Amniotic epithelial cell (primary cell): ENCODE measurements at regions not wholly inside any gene's neighbourhood (a gene's known extent, or its start where the extent isn't known, plus 50 kb on each side); places are given as distances from the start of the nearest gene placed in this dataset.
"Not testable (repeated sequence)": the region's sequence is repeated elsewhere in the genome, so short reads cannot be mapped to it uniquely, and the experiment has no call there.

Experiments
- DNase-seq: peaks from one replicate; pipeline ENCODE4 v3.0.0-alpha.2; 2010; ENCODE audit warnings: low read depth

DNA sequence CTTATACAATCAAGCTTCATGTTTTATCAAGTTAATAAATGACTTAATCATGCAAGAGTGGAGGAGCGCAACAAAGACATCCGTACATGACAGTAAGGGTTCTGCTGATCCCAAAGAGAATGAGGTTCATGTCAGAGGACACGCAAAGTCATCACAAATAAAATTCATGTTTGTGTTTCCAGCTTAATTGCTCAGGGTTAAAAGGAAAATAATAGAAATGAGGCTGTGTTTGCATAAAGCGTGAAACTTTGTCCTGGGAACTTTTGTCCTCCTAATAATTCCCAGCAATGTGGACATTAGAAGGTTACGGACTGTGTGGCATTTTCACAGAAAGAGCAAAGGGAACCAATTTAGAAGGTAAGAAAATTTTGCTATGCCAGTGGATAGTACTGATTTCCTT, 237.3 kb downstream of the INHBA start:
- no peak for DNase-seq

DNA sequence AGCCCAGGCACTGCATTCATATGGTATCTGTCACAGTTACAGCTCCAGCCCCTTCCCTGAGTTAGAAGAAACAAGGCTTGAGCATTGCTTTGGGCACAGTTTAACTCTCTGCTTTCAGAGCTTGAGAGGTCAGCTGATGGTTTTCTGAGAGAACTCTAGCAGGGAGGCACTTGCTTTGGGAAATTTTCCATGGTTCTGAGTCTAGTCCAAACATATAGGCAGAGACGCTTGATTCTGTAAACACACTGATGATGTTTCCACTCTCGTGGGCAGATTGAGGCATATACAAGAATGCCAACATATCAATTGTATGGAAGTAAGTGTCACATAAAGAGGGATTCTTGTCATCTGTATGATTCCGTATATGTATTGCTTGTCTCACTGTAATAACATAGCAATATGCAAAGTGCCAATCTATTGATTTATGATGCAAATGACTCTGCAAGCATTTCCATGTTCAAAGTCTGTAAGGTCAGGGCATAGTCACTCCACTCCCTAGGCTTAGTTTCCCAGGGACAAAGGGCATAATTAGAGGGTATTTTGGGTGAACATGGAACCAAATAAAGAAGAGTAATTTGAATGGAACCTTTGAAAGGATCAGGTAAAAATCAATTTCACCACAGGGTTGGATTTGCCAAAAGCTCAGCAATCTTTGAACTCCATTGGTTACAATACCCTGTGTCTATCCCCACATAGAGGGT, 239.0 kb downstream of the INHBA start:
- DNase-seq: no peak

DNA sequence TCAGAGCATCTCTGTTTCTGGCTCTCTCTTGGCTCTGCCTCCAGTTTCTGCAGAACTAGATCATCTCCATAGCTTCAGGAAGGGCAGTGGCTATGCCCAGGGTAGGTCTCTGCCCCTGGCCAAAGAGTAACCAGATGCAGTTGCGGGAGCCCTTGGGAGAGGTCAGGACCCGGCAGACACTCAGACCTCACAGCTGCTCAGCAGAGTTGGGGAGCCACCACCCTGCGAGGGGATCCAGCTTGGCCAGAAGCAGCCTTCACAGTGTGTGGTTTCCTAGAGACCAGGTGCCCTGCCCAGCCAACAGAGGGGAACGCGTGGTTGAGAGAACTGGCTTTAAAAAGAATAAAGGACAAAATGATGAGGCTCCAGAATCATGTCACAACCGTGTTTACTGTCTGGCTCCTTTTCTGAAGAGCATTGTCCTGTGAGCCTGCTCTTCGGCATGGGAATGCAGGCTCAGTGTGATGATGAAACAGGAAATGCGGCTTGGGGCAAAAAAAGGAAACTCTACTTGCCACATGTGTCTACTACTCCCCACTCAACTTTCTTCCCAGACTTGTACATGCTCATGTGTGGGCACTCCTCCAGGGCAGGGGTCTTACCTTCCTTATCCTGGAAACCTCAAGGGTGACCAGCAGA, 243.1 kb downstream of the INHBA start:
- no peak for DNase-seq

DNA sequence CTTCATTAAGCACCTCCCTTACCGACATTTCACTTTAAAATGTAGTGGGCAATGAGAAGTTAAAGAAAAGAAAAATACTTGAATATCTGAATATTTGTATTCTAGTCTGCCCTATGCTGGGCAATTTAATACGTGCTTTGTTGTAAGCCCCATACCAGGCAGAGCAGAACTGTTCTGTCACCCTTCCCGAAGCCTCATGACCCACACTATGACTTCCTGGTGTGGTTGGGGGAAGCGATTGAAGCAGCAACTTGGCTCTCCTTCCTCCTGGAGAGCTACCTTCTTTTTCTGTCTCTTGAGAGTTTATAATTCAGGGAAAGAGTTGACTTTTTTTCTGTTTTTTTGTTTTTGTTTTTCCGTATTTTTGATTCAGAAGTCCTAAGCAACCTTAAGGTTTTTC, 243.7 kb downstream of the INHBA start:
- DNase-seq: no peak

DNA sequence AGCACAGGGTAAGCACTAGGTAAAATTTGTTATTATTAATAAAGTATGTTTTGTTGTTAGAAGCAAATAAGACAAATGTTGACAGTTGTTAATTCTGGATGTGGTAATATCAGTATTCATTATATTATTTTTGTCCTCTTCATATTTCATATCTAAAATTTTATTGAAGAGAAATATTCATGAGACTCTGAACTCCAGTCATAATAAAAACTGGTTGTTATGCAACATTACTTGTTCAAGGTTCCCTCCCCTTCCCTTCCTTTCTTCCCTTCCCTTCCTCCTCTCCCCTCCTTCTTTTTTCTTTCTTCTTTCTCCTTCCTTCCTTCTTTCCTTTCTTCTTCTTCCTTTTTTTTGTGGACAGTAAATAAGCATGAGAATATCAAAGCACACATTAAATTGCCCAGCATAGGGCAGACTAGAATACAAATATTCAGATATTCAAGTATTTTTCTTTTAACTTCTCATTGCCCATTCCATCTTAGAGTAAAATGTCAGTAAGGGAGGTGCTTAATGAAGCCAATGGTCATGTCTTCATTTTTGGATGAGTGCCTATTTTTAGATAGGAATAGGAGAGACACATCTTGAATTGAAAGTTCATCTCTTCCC, 245.0 kb downstream of the INHBA start:
- no peak for DNase-seq

DNA sequence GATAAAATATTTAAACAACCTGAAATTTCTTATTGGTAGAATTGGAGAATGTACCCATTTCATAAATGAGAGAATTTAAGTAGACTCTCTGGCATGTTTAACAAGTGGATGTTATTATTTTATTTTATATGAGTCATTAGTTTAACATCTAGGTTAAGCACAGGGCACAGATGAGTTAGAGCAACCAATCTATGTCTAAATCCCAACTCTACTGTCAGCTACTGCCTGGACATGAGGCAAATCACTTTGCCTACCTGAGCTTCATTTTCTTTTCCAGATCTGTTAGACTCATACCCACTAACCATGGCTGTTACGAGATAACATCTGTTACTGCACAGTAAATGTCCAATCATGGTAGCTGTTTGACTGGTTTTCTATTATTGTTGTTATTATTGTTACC, 251.1 kb downstream of the INHBA start:
- DNase-seq: peak; percentile 40

DNA sequence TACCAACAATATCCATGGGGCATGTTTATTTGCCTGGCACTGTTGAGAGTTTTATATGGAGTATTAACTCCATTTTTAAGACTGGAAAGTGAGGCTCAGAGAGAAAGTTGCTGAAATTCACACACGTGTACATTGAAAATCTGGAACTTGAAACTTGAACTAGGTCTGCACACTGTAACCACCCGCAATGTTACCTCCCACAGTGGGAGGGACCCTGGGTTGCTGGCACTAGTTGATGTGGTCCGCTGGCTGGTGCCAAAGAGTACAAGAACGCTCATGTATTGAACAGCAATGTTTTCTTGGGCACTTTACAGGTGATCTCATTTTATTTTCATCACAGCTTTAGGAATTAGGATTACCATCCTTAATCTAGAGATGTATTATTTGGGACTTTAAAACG, 253.2 kb downstream of the INHBA start:
- no peak for DNase-seq

DNA sequence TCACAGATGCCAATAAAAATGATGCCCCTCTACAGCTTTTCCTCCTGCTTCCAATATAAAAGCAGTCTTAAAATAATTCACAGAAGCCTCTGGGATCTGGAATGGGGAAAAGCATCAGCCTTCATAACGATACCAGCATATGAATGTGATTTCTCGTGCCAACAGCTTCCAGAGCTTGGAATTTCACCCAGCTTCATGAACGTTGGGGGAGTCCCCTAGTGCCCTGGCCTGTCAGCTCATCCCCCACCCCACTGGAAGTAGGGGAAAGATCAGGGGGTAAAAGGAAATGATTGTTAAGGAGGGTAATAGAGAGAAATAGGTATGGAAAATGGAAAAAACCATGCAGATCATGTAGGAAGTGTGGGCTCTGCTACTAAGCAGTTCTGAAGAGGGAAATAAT, 253.6 kb downstream of the INHBA start:
- DNase-seq: no peak

DNA sequence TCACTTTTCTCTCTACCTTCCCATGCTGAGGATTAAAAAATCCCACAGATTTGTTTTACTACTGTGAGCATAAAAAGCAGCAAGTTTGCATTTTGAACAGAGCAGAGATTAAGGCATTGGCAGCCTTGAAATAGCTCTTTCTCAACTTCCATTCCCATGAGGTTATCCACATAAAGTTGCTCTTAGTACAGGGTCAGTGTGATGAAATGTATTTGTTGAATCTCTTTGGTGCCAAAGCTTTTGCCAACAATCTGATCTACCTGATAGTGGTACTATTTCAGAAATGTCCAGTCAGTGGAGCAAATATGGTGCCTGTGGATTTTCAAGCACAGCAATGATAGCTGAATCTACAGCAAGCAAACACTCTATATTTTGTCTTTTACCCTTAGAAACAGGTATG, 254.8 kb downstream of the INHBA start:
- DNase-seq: peak; percentile 91

DNA sequence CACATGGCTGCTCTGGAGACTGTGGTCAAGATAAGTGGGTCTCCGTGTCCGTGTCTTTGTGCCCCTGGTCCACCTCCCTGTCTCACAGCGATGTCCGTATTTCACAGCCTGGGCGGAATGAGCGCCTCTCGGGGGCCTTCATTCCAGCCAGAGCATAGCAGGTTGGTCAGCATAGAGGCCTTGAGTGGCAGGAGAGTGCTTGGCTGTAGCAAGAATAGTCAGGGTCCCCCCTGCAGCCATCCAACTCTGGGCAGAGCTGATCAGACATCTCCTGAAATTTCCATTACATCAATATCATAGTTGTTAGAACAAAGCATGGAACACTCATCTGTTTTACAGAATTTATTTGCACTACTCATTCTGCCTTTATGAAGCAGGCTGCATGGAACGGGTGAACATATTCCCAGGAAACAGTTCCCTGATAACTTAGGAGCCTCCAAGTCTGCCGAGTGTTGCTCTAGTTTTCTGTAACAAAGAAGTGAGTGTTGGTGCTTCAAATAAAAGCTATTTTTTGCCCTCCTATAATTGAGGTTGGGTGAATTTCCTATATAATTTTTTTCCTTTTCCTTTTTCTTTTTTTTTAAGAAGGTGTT, 255.3 kb downstream of the INHBA start:
- no peak for DNase-seq

DNA sequence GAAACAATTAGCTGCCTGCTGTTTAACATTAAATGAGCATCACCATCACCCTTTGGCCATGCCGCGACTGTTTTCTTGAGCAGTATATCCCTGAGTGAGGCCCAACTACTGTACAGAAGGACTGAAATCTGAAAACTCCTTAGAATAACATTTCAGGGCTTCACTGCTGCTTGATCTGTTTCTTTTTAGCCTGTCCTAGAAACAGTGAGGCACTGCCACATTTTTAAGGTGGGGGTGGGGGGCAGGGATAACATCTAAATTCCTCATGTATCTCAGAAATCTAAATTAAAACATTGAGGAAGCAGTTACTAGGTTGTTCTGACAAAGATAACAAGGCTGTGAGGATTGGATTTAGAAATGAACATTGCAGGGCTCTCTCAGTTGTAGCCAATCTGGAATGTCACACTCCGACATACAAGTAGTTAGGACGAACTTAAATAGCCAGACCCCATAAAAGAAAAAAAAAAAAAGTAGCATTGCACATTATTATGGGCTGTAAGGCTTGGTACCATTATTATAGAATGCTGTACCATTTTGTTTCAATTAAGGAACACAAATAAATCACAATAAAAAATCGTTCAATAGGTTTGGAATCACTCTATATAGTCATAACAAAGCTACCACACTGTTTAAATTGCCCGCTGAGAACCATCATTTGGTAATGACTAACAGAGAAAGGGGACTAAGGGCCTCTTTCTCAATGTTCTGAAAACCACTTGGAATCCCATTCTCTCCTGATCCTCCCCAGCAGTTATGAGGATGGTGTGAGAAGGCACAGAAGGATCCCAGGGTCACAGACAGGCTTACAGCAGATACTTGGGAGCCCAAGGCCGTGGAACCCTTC, 256.1 kb downstream of the INHBA start:
- peak; percentile 41 for DNase-seq

DNA sequence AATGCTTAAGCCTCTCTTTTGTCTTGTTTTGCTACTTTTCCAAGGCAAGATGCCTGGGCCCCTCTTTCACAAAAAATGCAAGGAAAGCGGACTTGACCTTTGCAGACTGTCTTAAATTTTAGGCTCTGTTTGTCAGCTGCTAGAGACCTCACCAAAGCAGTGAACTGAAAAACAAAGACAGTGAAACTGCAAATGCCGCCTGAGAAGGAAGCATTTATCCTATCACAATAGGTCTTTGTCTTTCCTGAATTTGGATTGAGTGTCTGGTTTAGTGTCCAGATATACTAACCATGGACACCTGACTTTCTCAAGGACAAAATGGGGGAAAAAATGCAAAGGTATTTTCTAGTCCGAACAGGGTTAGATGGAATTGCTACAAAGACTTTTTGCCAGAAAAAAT, 256.9 kb downstream of the INHBA start:
- DNase-seq: no peak

DNA sequence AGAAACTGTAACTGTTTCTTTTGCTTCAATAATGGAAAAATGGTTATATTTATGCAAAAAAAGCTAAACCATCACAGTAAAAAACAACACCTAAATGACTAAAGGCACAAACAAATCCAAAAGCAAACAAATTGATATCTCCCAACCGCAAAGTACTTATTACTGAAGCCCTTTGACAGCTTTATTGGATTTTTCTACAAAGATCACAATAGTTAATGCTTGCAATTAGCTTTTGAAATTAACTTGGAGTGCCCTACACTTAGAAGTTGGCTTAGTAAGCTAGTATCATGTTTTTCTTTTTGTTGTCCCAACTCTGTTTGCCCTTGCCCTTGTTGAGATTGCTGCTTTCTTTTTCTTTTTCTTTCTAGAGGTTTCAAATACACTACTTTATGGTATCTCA, 257.5 kb downstream of the INHBA start:
- DNase-seq: no peak

DNA sequence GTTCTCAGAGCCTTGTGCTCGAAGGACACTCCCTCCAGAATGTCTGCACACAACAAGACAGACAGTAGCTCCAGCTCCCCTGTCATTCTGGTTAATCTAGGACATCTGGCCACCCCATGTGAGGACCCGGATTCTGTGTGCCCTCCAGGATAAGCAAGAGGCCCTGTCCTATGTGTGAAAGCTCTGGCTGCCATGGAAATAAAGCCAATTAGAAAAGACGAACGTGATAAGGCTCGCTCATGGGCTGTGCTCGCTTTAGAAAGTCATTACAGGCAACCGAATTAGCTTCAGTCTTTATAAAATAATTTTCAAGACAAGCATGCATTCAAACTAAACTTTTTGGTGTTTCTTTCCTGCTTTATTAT, 263.4 kb downstream of the INHBA start:
- DNase-seq: no peak

DNA sequence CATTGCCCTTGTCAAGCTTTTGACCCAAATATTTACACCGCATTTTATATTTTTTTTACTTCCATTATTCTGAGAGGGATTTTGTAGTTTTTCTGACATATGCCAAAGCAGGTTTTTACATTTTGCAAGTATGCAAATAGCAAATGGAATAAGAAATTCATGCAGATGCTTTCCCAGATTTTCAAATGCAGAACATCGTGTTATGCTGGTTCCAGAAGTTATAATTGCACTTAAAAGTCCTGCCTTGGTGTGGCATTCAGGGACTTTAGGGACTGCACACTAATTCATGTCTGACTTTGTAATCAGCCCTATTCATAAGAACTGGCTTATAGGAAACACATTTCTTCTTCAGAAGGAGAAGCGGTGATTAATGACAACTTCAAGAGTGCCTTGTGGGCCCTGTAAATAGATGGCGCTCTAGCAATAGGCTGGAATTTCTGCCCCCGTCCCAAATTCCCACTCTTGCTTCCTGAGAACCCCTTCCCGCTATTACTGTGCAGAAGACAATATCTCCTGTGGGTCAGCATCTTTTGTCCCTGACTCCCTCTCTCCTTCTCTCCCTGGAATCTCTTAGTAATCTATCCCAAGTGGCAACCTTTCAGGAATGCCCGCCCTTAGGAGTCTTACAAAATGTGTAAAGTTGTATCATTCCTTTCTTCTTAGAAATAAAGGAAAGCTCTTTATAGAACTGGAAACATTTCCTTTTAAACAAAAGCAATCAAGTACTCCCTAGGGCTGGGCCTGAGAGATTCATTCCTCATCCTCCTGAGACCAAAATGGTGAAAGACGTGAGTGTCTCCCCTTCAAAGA, 264.0 kb downstream of the INHBA start:
- no peak for DNase-seq

DNA sequence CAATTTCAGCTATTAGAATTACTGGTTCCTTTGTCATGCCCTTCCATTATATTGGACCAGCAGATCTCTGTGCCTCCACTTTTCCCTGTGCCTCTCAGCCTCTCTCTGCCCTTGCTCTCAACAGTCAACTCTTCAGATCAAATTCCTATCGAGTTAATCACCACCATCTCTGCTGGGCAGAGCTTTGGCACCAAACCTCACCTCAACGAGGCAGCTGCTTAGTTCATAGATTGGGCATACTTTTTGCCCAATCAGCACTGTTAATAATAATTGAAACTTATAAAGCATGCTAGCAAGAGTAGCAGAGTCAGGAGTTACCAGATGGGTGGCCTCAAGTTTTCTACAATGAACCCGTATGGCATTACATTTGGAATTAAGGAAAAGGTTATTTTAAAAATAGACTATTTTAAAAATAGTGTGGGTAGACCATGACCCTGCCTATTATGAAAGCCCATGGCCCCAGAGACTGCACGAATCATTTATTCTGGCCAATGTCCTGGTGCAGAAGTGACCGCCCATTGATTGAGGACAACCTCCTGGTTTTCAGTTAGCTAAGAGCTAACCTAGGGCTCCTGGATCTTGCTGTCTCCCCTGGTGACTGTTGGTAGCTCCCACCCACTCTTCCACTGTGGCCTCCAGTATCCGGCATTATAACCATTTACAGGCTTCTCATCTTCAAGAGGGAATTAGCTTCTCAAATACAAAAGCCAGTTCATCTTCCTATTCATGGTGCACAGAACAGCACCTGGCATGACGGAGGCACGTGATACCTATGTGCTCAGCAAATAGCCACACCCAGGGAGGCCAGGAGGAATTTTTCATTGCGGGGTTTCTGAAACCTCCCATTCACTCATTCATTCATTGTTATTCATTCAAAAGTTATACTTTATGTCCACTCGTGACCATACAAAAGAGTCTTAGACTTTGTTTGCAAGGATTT, 265.4 kb downstream of the INHBA start:
- no peak for DNase-seq

DNA sequence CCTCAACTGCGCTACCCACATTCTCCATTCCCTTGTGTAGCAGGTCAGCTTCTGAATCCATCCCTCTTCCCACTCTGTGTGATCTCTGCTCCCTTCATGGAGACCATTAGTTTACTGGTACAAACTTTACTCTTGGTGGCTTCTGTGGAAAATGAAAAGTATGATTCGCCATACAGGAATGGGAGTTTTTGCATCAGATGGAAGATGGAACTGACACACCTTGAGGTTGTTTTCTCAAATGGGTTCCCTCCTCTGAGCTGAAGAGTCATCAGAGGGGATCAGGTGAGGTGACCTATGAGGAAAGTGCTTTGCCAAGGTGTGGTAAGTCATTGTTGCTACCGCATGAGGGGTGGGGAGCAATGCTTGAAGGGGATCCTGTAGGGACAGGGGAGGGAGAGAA, 266.8 kb downstream of the INHBA start:
- DNase-seq: no peak

DNA sequence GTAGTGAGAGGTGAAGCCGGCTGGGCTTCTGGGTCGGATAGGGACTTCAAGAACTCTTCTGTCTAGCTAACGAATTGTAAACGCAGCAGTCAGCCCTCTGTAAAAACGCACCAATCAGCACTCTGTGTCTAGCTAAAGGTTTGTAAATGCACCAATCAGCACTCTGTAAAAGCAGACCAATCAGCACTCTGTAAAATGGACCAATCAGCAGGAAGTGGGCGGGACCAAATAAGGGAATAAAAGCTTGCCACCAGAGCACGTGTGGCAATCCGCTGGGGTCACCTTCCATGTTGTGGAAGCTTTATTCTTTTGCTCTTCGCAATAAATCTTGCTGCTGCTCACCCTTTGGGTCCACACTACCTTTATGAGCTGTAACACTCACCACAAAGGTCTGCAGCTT, 267.9 kb downstream of the INHBA start:
- DNase-seq: not testable (repeated sequence)

DNA sequence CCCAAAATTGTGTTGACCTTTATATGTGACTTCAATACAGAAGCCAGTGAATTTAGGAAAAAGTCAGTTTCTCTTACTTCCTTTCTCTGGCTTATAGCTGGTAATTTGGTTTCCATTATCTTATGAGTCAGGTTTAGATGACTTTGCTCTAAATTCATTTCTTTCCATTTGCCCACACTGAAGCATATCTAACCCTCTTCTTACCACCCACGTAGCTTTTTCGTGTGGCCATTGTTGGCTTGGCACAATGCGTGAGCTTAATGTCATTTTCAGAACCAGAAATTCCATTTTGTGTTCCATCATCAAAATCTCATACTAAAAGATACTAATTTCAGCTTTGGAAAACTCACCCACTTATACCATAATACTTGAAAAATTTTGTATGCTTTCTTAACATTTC, 271.2 kb downstream of the INHBA start:
- DNase-seq: no peak

DNA sequence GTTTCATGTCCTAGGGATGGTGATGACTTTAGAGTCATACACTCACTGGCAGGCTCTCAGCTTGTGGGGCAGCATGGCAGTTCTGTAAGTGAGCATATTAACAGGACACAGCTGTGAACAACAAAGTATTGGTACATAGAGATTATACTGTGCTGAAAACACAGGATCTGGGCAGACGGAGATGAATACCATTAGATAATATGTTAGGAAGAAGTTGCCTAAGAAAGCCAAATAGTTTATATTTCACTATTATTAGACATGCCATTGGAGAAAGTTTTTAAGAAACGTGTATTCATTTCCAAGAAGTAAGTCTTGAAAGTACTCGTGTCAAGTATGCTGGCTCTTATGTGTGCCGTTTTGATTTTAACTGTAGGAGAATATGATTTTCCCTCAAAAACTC, 274.5 kb downstream of the INHBA start:
- DNase-seq: peak; percentile 13
